Ishikawa (cell line): ENCODE measurements at regions not wholly inside any gene's neighbourhood (a gene's known extent, or its start where the extent isn't known, plus 50 kb on each side); places are given as distances from the start of the nearest gene placed in this dataset.

Experiments used
- CEBPB ChIP-seq: IDR thresholded peaks from 2 replicates; pipeline ENCODE4 v1.6.1; 2012
- CREB1 ChIP-seq: IDR thresholded peaks from 2 replicates; pipeline ENCODE4 v1.6.1; 2012; ENCODE audit warnings: low read depth
- EGR1 ChIP-seq: IDR thresholded peaks from 2 replicates; pipeline ENCODE4 v1.6.1; 2012
- EP300 ChIP-seq: IDR thresholded peaks from 2 replicates; pipeline ENCODE4 v1.6.1; 2012; ENCODE audit warnings: borderline replicate concordance
- FOXM1 ChIP-seq: IDR thresholded peaks from 2 replicates; pipeline ENCODE4 v1.6.1; 2012; ENCODE audit warnings: low read depth, borderline replicate concordance
- NFIC ChIP-seq: IDR thresholded peaks from 2 replicates; pipeline ENCODE4 v1.6.1; 2012
- RAD21 ChIP-seq: IDR thresholded peaks from 2 replicates; pipeline ENCODE4 v1.6.1; 2012; ENCODE audit warnings: low read depth
- TAF1 ChIP-seq: IDR thresholded peaks from 2 replicates; pipeline ENCODE4 v1.6.1; 2012; ENCODE audit warnings: low read depth, mild to moderate bottlenecking
- TCF12 ChIP-seq: IDR thresholded peaks from 2 replicates; pipeline ENCODE4 v1.6.1; 2012; ENCODE audit warnings: low read depth
- TEAD4 ChIP-seq: IDR thresholded peaks from 2 replicates; pipeline ENCODE4 v1.6.1; 2012
- YY1 ChIP-seq: IDR thresholded peaks from 2 replicates; pipeline ENCODE4 v1.6.1; 2012; ENCODE audit warnings: low read depth
- TF ChIP-seq, protein P1 (sequence below): IDR thresholded peaks from 2 replicates; pipeline ENCODE4 v1.6.1; 2012; ENCODE audit warnings: low read depth, mild to moderate bottlenecking
- TF ChIP-seq, protein P2 (sequence below): IDR thresholded peaks from 2 replicates; pipeline ENCODE4 v1.6.1; 2012
- TF ChIP-seq, protein P3 (sequence below): IDR thresholded peaks from 2 replicates; pipeline ENCODE4 v1.6.1; 2012

DNA sequence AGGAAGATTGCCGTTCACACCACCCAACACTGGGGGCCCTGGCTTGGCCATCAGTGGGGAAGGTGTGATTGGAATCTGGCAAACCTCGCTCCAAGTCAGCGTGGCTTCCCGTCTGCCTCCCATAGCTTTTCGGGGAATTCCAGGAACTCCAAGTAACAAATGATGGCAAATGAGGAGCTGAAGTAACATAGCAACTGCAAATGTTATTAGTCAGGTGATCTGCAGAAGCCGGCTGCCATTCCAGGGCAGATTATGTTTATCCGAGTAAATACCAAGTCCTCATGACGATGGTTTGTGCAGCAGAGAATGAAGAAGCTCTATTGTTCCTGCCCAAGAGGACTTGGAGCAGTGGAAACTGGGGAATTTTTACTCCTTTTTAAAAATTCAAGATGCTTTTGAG, 270.5 kb upstream of the PODXL start:
- no peak for TF ChIP-seq EP300
- TF ChIP-seq FOXM1 = no peak
- TF ChIP-seq CREB1 = no peak
- TF ChIP-seq YY1 = no peak
- TF ChIP-seq, protein P1, sequence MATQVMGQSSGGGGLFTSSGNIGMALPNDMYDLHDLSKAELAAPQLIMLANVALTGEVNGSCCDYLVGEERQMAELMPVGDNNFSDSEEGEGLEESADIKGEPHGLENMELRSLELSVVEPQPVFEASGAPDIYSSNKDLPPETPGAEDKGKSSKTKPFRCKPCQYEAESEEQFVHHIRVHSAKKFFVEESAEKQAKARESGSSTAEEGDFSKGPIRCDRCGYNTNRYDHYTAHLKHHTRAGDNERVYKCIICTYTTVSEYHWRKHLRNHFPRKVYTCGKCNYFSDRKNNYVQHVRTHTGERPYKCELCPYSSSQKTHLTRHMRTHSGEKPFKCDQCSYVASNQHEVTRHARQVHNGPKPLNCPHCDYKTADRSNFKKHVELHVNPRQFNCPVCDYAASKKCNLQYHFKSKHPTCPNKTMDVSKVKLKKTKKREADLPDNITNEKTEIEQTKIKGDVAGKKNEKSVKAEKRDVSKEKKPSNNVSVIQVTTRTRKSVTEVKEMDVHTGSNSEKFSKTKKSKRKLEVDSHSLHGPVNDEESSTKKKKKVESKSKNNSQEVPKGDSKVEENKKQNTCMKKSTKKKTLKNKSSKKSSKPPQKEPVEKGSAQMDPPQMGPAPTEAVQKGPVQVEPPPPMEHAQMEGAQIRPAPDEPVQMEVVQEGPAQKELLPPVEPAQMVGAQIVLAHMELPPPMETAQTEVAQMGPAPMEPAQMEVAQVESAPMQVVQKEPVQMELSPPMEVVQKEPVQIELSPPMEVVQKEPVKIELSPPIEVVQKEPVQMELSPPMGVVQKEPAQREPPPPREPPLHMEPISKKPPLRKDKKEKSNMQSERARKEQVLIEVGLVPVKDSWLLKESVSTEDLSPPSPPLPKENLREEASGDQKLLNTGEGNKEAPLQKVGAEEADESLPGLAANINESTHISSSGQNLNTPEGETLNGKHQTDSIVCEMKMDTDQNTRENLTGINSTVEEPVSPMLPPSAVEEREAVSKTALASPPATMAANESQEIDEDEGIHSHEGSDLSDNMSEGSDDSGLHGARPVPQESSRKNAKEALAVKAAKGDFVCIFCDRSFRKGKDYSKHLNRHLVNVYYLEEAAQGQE = no peak
- TF ChIP-seq RAD21 = no peak
- TF ChIP-seq NFIC = no peak
- no peak for TF ChIP-seq TCF12
- no peak for TF ChIP-seq TEAD4
- TF ChIP-seq CEBPB = no peak
- TF ChIP-seq, protein P2, sequence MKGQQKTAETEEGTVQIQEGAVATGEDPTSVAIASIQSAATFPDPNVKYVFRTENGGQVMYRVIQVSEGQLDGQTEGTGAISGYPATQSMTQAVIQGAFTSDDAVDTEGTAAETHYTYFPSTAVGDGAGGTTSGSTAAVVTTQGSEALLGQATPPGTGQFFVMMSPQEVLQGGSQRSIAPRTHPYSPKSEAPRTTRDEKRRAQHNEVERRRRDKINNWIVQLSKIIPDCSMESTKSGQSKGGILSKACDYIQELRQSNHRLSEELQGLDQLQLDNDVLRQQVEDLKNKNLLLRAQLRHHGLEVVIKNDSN = no peak
- TF ChIP-seq, protein P3, sequence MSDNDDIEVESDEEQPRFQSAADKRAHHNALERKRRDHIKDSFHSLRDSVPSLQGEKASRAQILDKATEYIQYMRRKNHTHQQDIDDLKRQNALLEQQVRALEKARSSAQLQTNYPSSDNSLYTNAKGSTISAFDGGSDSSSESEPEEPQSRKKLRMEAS = no peak
- TF ChIP-seq TAF1 = no peak
- TF ChIP-seq EGR1 = no peak
